CD4-positive, alpha-beta T cell (primary cell): ENCODE measurements at regions not wholly inside any gene's neighbourhood (a gene's known extent, or its start where the extent isn't known, plus 50 kb on each side); places are given as distances from the start of the nearest gene placed in this dataset.

Source experiments
- ATAC-seq: fragments of 200-7000 bp; cut with Tn5 transposase; one replicate; pipeline ENCODE4 v1.10.0; 2022; ENCODE audit warnings: mild to moderate bottlenecking; ENCODE audit not compliant: poor library complexity
- CTCF ChIA-PET: fragments of 350-600 bp; sonication (Branson Sonifier 250); formaldehyde crosslinking; loops from one replicate; lab custom pipeline; 2021; ENCODE audit warnings: antibody characterized with exemption, inconsistent platforms; lab: Charles Lee
- POLR2A ChIA-PET: fragments of 350-600 bp; sonication (Branson Sonifier 250); formaldehyde crosslinking; loops from one replicate; lab custom pipeline; 2021; ENCODE audit warnings: antibody characterized with exemption, inconsistent platforms; lab: Charles Lee
- DNase-seq, 14 experiments: peaks; one replicate each; pipeline ENCODE4 v3.0.0-alpha.2; 2013 to 2020; ENCODE audit warnings: mixed read lengths in 2 of 14
- H3K27ac ChIP-seq, 2 donors: one replicate each; pipeline versions ENCODE4 v1.5.1 to v1.7.0; 2013; ENCODE audit warnings: low read length in 2 of 2, low read depth in 1 of 2, mild to moderate bottlenecking in 1 of 2
- H3K27me3 ChIP-seq, 2 experiments: 1 replicate in 1 of 2; 2 replicates in 1 of 2; pipeline versions ENCODE4 v1.6.1 to v1.7.0; 2013; ENCODE audit warnings: low read length in 2 of 2, control low read depth in 1 of 2, mild to moderate bottlenecking in 1 of 2, moderate library complexity in 1 of 2; ENCODE audit not compliant: insufficient read depth in 2 of 2, control insufficient read depth in 1 of 2
- H3K36me3 ChIP-seq: one replicate; pipeline ENCODE4 v1.6.1; 2013; ENCODE audit warnings: low read length, control low read depth; ENCODE audit not compliant: insufficient read depth
- H3K4me1 ChIP-seq: one replicate; pipeline ENCODE4 v1.6.1; 2013; ENCODE audit warnings: low read length, control low read depth; ENCODE audit not compliant: insufficient read depth
- H3K4me3 ChIP-seq: one replicate; pipeline ENCODE4 v1.5.1; 2013; ENCODE audit warnings: mild to moderate bottlenecking, low read length, moderate library complexity
- H3K9me3 ChIP-seq, 2 experiments: 1 replicate in 1 of 2; 2 replicates in 1 of 2; pipeline versions ENCODE4 v1.6.1 to v1.7.0; 2013; ENCODE audit warnings: low read length in 2 of 2, mild to moderate bottlenecking in 2 of 2, control low read depth in 1 of 2, moderate library complexity in 1 of 2; ENCODE audit not compliant: control insufficient read depth in 1 of 2, insufficient read depth in 1 of 2
- H3K27ac Mint-ChIP-seq: one replicate; pipeline ENCODE4 v1.8.0; 2020; ENCODE audit warnings: mixed read lengths
- H3K27me3 Mint-ChIP-seq: one replicate; pipeline ENCODE4 v1.8.0; 2021; ENCODE audit warnings: mixed read lengths
- H3K36me3 Mint-ChIP-seq: one replicate; pipeline ENCODE4 v1.8.0; 2021; ENCODE audit warnings: low read depth, mixed read lengths
- H3K4me1 Mint-ChIP-seq: one replicate; pipeline ENCODE4 v1.8.0; 2021; ENCODE audit warnings: low read depth, mixed read lengths
- H3K4me3 Mint-ChIP-seq: one replicate; pipeline ENCODE4 v1.8.0; 2020; ENCODE audit warnings: mild to moderate bottlenecking, mixed read lengths
- H3K9me3 Mint-ChIP-seq: one replicate; pipeline ENCODE4 v1.8.0; 2020; ENCODE audit warnings: mixed read lengths
- intact Hi-C, 2 experiments: fragments of 100-400 bp; cut with DNase I in 1 of 2; cut with micrococcal nuclease in 1 of 2; formaldehyde crosslinking; loops; one replicate each; pipeline versions ENCODE4 v1.15.1 to v1.9.0; 2023 to 2025; cut with DNase I, micrococcal nuclease
- TF ChIP-seq, protein P1 (sequence below): fragments of 200-600 bp; IDR thresholded peaks from one replicate; pipeline ENCODE4 v1.8.0; 2022; ENCODE audit warnings: antibody characterized with exemption, mild to moderate bottlenecking

DNA sequence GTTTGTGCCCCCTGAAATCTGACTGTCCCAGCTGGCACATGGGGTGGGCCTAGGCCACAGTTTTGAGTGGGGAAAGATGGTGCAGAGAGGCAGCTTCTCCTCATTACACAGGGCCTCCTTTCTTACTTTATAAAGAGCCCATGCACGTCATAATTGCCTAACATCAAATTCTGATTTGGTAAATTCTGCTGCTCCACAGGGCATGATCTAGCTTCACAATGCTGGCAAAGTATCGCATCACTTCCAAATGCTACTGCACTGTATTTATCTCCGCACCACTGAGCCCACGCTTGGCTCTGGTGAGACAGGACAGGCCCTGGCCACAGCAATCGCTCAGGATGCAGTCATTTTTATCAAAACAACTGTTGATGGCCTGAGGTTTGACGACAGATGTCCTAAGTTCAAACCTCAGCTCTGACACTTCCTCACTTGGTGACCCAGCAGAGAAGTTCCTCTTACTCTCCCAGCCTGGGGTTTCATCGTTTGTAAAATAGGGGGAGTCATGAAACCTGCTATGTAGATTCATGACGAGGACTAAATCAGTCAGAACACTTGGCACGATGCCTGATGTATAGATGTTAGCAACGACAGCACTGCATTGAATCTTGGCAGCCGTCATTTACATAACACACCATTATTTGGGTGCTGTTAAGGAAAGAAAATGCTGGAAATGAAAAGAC is 187.9 kb downstream of the TTLL2 start:
- Mint-ChIP-seq H3K4me1 (no peaks in the 10 kb centered on the region), H3K4me3 (no peak overlapping the region), H3K27me3 (peaks cover 21% of the 10 kb centered on the region), H3K9me3 (no peaks in the 10 kb centered on the region), H3K36me3 (no peaks in the 10 kb centered on the region), H3K27ac (no peak overlapping the region)
- no peaks in the 10 kb centered on the region for H3K4me1 ChIP-seq
- ChIA-PET POLR2A (no interaction called here), CTCF (no interaction called here)
- H3K9me3 ChIP-seq: peaks cover 0 to 5% of the 10 kb centered on the region in 2 experiments
- no peak for ATAC-seq
- DNase-seq: no peak
- H3K4me3 ChIP-seq: no peak overlapping the region
- no peak overlapping the region for H3K27ac ChIP-seq
- no peaks in the 10 kb centered on the region for H3K36me3 ChIP-seq
- intact Hi-C loops: no loop called here
- peaks cover 2 to 13% of the 10 kb centered on the region in 2 experiments for H3K27me3 ChIP-seq
- TF ChIP-seq, protein P1, sequence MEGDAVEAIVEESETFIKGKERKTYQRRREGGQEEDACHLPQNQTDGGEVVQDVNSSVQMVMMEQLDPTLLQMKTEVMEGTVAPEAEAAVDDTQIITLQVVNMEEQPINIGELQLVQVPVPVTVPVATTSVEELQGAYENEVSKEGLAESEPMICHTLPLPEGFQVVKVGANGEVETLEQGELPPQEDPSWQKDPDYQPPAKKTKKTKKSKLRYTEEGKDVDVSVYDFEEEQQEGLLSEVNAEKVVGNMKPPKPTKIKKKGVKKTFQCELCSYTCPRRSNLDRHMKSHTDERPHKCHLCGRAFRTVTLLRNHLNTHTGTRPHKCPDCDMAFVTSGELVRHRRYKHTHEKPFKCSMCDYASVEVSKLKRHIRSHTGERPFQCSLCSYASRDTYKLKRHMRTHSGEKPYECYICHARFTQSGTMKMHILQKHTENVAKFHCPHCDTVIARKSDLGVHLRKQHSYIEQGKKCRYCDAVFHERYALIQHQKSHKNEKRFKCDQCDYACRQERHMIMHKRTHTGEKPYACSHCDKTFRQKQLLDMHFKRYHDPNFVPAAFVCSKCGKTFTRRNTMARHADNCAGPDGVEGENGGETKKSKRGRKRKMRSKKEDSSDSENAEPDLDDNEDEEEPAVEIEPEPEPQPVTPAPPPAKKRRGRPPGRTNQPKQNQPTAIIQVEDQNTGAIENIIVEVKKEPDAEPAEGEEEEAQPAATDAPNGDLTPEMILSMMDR: no peak

DNA sequence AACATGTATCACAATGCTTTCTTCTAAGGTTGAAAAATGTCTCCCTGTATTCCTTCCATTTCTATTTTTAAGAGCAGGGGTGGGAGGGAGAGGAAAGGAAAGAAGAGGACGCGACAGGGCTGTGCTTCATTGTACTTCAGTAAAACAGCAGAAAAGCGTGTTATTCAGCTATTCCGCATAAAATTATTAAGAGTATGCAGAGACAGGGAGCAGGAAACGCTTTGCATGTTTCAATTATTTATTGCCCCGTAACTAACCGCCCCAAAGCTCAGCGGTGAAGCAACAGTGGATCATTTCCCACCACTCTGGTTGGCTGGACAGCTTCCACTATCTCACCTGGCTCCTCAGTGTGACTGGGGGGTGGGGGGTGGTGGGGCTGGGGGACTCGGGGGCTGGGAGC is 188.9 kb downstream of the TTLL2 start:
- no peaks in the 10 kb centered on the region for H3K36me3 ChIP-seq
- Mint-ChIP-seq H3K27ac (no peak overlapping the region), H3K36me3 (no peaks in the 10 kb centered on the region), H3K4me1 (no peaks in the 10 kb centered on the region), H3K9me3 (no peaks in the 10 kb centered on the region), H3K4me3 (no peak overlapping the region), H3K27me3 (peaks cover 21% of the 10 kb centered on the region)
- H3K4me3 ChIP-seq: no peak overlapping the region
- no peaks in the 10 kb centered on the region for H3K4me1 ChIP-seq
- H3K27ac ChIP-seq: no peak overlapping the region
- ATAC-seq (no peak), DNase-seq (no peak)
- peaks cover 2 to 13% of the 10 kb centered on the region in 2 experiments for H3K27me3 ChIP-seq
- peaks cover 0 to 5% of the 10 kb centered on the region in 2 experiments for H3K9me3 ChIP-seq
- ChIA-PET POLR2A (no interaction called here), CTCF (interaction anchor here (0.8 kb wide), 1 partner anchor 11 kb away, joined by 3 read pairs; no protein-coding TSS in a partner anchor)
- TF ChIP-seq, protein P1: no peak
- intact Hi-C loops: no loop called here

DNA sequence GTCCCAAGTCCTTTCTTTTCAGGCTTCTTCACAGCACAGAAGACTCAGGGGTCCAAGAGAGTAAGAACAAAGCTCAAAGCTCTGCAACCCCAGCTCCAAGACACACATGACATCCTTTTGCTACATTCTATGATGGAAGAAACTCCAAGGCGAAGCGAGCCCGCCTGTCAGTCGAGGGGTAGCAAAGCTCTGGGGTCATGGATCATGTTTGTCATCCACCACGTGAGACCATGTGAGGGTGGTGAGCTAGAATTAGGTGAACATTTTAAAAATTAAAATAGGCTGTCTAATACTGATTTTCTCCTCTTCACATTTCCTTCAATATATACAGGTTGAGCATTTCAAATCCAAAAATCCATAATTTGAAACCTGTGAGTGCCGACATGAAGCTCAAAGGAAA is 189.6 kb downstream of the TTLL2 start:
- ChIA-PET POLR2A (no interaction called here), CTCF (no interaction called here)
- TF ChIP-seq, protein P1: no peak
- H3K27me3 Mint-ChIP-seq: peaks cover 21% of the 10 kb centered on the region
- Histone ChIP-seq H3K36me3 (no peaks in the 10 kb centered on the region), H3K27me3 (peaks cover 2 to 13% of the 10 kb centered on the region in 2 experiments), H3K27ac (no peak overlapping the region), H3K4me3 (no peak overlapping the region), H3K4me1 (no peaks in the 10 kb centered on the region), H3K9me3 (peaks cover 0 to 5% of the 10 kb centered on the region in 2 experiments)
- H3K27ac Mint-ChIP-seq: no peak overlapping the region
- H3K4me3 Mint-ChIP-seq: no peak overlapping the region
- DNase-seq (no peak), ATAC-seq (no peak)
- H3K36me3 Mint-ChIP-seq: no peaks in the 10 kb centered on the region
- no peaks in the 10 kb centered on the region for H3K9me3 Mint-ChIP-seq
- intact Hi-C loops: no loop called here
- no peaks in the 10 kb centered on the region for H3K4me1 Mint-ChIP-seq
